Left cardiac atrium (tissue), 4 donors: ENCODE measurements at regions not wholly inside any gene's neighbourhood (a gene's known extent, or its start where the extent isn't known, plus 50 kb on each side); places are given as distances from the start of the nearest gene placed in this dataset.

ENCODE experiments used
- ATAC-seq, 2 donors: fragments of 200-7000 bp; cut with Tn5 transposase; one replicate each; pipeline ENCODE4 v1.9.1; 2020; ENCODE audit warnings: mild to moderate bottlenecking in 2 of 2, moderate library complexity in 2 of 2
- DNase-seq: peaks from one replicate; pipeline ENCODE4 v3.0.0-alpha.2; 2020
- intact Hi-C, 2 donors: fragments of 100-400 bp; cut with DNase I; formaldehyde crosslinking; loops; one replicate each; pipeline versions ENCODE4 v1.14.1 to v1.15.1; 2022 to 2023
- donor health status: DM: no; HTN: yes; CAD: no.
- donor health status: DM: no; HTN: yes; CAD: no; lungs with severe emphysema.
- donor health status: DM: yes; HTN: yes; CAD: no.
- donor health status: Dilated cardiomyopathy.

DNA sequence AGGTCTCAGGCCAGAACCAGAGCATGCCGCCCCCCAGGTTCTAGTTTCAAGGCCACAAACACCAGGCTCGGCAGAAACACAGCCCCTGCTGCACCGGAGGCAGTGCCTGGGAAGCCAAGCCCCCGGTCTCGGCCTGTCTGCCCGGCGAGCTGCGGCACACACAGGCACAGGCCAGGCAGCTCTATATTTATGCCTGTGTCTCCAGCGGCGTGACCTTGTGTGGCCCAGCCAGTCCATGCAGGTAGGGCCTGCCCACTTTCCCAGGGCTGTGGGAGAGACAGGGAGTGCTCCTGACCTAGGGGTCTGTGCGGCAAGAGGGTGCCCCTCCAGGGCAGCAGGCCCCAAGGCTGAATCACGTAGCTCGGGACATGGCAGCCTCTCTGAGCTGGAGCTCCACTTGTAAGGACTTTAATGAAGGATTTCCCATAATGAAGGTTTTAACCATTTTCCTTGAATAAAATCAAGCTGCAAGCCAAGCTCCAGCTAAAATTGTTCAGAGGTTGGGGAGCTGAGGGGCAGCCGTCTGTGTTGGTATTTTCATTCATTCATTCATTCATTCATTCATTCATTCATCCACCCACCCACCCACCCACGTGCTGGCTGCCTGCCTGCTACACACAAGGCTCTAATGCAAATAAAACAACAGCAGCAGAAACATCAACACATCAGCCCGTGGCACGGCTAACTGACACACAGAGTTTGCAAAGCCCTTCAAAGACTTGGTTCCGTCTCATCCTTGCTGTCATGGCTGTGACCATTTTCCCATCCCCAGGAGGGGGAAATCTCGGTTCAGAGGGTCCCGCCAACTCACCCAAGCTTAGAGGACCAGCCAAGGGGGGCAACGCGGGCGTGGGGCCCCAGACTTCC lies 92.0 kb downstream of the RFLNA start:
- ATAC-seq: no peak
- no peak for DNase-seq
- intact Hi-C loops: loop anchor here (5.0 to 10.0 kb wide), 3 partner anchors 35 to 178 kb away; partner anchors contain the start of gene NCOR2 (in 2 of the 2)

DNA sequence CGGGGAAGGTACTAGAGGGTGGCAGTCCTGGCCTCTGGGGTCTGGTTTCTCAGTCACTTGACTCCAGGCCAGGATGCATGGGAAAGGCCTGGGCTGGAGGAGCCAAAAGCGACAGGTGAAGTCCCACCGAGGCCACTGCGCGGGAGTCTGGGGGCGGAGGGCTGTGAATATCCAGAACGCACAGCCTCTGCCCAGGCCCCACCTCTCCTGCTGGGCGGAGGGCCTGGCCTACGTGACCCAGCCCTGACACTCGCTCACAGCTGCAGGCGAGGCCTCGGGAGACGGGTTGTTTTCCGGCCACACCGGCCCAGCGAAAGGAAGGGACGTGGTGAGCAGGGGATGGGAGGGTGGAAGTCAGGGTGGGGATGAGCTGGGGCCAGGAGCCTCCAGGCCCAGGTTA lies 91.2 kb downstream of the RFLNA start:
- intact Hi-C loops: loop anchor here (5.0 to 10.0 kb wide), 3 partner anchors 36 to 179 kb away; partner anchors contain the start of gene NCOR2 (in 2 of the 2)
- ATAC-seq (no peak), DNase-seq (no peak)

DNA sequence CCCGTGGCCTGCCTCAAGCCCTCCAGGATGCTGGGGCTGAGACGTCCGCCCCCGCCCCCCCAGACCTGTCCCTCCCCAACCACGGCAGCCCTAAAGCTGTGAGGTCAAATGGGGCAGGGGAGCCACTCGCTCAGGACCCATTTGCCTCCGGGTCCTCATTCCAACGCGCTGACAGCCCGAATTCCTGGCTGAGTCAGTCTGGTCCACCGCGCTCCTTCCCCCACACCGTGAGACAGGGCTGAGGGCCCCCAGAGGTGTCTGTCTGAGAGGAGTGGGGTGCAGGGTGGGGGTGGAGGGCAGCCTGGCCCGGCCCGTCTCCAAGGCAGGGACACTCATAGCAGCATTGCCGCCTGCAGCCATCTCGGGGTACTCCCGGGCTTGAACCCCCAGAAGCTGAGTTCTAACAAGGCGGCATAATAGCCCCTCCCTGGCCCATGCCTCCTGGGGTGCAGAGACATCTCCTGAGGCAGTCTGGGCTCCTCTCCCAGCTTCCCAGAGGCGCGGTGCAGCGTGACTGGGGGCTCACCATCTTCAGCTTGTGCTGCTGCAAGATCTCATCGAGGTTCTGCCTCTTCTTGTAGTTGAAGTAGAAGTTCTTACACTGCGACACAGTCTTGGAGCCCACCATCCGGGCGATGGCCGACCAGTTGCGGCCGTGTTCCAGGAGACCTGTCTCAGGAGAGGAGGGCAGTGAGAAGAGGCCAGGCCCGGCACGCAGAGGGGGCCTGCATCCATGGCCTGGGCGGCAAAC lies 90.5 kb downstream of the RFLNA start:
- intact Hi-C loops: loop anchor here (5.0 to 10.0 kb wide), 3 partner anchors 37 to 179 kb away; partner anchors contain the start of gene NCOR2 (in 2 of the 2)
- no peak for ATAC-seq

GRCh38 chr12:124384299-124384894 lies 89.5 kb downstream of the RFLNA start:
- intact Hi-C loops: loop anchor here (10.0 kb wide), 2 partner anchors 120 to 180 kb away; partner anchors contain the start of gene NCOR2 (in 2 of the 2)
- DNase-seq (no peak), ATAC-seq (no peak)

More for the DNA sequence above, 90.5 kb downstream of the RFLNA start:
- DNase-seq: no peak

- intact Hi-C loops: loop anchor here (10.0 kb wide), 2 partner anchors 122 to 182 kb away; partner anchors contain the start of gene NCOR2 (in 2 of the 2)
- ATAC-seq: no peak
- no peak for DNase-seq
Measured at GRCh38 chr12:124383028-124383427, 88.1 kb downstream of the RFLNA start.

GRCh38 chr12:124381456-124382296 lies 86.8 kb downstream of the RFLNA start:
- intact Hi-C loops: loop anchor here (10.0 kb wide), 2 partner anchors 123 to 183 kb away; partner anchors contain the start of gene NCOR2 (in 2 of the 2)
- DNase-seq (peak; percentile 96), ATAC-seq (peak; percentile 74 to 82)

GRCh38 chr12:124380796-124381455 lies 86.0 kb downstream of the RFLNA start:
- no peak for ATAC-seq
- DNase-seq: no peak

GRCh38 chr12:124379938-124380754 lies 85.3 kb downstream of the RFLNA start:
- DNase-seq (peak; percentile 85), ATAC-seq (peak; percentile 61 to 63)
- intact Hi-C loops: loop anchor here (10.0 kb wide), 2 partner anchors 125 to 185 kb away; partner anchors contain the start of gene NCOR2 (in 2 of the 2)

More at GRCh38 chr12:124380796-124381455, 86.0 kb downstream of the RFLNA start:
- intact Hi-C loops: loop anchor here (10.0 kb wide), 2 partner anchors 124 to 184 kb away; partner anchors contain the start of gene NCOR2 (in 2 of the 2)

DNA sequence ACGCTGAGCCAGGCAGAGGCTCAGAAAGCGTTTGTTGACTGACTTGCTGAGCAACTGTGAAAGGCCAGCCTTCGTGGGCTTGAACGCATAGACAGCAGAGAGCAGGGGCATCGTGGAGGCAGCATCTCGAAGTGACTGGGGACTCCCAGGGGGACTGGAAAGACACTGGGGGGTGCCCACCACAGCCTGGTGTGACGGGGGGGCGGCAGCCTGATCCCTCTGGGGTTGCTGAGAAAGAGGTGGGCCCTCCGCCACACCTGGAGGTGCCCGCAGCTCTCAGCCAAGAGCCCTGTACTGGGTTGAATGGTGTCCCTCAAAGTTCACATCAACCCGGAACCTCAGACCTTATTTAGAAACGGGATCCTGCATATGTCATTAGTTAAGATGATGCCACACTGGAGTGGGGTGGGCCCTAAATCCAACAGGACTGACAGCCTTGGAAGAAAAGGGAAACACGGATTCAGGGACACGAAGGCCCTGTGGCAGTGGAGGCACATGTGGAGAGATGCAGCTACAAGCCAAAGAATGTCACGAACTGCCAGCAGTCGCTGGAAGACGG lies 84.6 kb downstream of the RFLNA start:
- ATAC-seq: no peak
- intact Hi-C loops: no loop called here
- no peak for DNase-seq

- DNase-seq (no peak), ATAC-seq (no peak)
- intact Hi-C loops: no loop called here
Measured at GRCh38 chr12:124378926-124379325, 84.0 kb downstream of the RFLNA start.

DNA sequence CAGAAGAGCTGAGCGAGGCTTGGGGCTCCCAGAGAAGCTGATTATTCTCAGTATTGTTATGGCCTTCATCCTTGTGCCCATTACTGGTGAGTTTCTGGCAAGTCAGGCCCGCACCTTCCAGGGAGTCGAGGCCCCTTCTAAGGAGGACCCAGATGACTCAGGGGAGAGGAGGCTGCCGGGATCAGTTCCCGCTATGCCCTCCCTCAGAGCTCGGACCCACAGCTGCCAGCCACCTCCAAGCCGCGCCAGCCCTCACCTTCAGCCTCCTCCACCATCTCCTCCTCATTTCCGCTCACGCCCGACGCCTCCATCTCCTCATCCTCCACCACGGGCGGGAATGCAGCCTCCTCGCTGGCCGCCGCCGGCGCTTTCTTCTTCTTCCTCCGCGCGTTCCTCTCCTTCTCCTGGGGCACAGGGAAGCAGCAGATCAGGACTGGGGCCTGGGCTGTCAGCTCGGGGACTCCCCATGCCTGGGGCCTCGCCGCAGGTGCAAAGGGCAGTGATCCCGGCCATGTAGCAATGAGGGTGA lies 83.2 kb downstream of the RFLNA start:
- ATAC-seq: no peak
- no peak for DNase-seq
- intact Hi-C loops: no loop called here

DNA sequence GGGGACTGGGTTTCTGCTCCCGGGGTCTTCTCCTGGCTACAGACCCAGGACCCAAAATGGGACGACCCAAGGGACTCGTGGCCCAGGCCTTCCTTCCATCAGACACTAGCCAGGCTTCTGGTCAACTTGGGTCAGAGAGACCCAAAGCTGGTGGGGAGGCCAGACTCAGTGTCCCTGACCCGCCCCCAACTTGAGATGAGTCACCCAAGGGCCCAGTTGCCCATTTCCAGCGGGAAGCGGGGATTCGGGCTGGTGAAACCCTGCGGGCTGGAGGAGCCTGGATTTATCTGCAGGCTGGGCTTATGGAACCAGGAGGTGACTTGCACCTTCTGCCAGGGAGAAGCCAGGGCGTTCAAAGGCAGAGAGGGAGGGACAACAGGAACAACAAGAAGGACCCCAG lies 81.5 kb downstream of the RFLNA start:
- DNase-seq (no peak), ATAC-seq (no peak)
- intact Hi-C loops: no loop called here

DNA sequence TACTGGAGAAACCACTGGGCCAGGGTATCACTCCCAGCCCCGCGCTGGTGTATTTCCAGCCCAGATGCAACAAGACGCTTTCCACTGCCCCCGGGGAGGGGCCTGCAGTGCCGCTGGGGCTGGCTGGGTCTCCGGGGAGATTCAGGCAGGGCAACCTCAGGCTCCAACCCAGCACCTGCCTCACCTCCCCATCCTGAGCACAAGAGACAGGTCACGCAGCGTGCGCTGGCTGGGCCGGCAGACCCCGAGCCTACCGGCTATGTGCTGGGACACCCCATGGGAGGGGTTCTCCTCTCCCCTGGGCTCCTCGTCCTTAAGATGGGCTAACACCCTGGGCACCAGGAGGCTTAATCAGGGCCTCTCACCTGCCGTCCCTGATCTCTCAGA lies 80.9 kb downstream of the RFLNA start:
- no peak for ATAC-seq
- intact Hi-C loops: no loop called here
- DNase-seq: no peak

GRCh38 chr12:124375141-124375788 lies 80.4 kb downstream of the RFLNA start:
- DNase-seq (no peak), ATAC-seq (no peak)
- intact Hi-C loops: no loop called here

- ATAC-seq: no peak
- intact Hi-C loops: no loop called here
- no peak for DNase-seq
Measured at GRCh38 chr12:124374567-124374966, 79.7 kb downstream of the RFLNA start.

DNA sequence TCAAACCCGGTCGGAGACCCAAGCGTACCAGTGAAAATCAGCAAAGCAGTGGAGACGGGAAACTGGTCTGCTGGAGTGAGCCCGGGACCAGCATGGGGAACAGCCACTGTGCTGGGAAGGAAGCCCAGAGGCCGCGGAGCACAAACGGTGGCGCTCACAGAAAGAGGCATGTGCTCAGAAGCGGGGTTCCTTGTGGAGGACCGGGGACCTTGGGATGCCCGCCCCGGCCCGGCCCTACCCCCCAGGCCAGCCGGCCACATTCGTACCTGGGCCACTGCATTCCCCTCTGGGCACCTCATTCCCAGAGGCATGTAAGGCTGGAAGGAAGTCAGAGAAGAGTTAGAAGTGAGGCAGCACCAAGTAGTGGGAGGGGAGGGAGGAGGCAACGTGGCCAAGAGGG lies 79.3 kb downstream of the RFLNA start:
- no peak for DNase-seq
- intact Hi-C loops: no loop called here
- no peak for ATAC-seq
